GM10248 (cell line): ENCODE measurements at regions not wholly inside any gene's neighbourhood (a gene's known extent, or its start where the extent isn't known, plus 50 kb on each side); places are given as distances from the start of the nearest gene placed in this dataset.

Source experiments
- CTCF ChIA-PET: fragments of 300-600 bp; sonication (Branson Sonifier 250); formaldehyde crosslinking; extraction: SDS; loops from one replicate; lab custom pipeline; 2021; ENCODE audit warnings: antibody characterized with exemption; lab: Yijun Ruan, JAX
- POLR2A ChIA-PET: fragments of 350-650 bp; sonication (Branson Sonifier 250); formaldehyde crosslinking; extraction: SDS; loops from one replicate; lab custom pipeline; 2020; ENCODE audit warnings: antibody characterized with exemption; lab: Yijun Ruan, JAX
- DNase-seq: peaks from one replicate; pipeline ENCODE4 v3.0.0; 2012; ENCODE audit errors: extremely low spot score
- CTCF ChIP-seq: IDR thresholded peaks from 2 replicates; pipeline ENCODE4 v1.5.1; 2012; ENCODE audit warnings: mild to moderate bottlenecking, low read depth; ENCODE audit errors: extremely low read depth, missing control alignments, control extremely low read depth

- ChIA-PET CTCF (no interaction called here), POLR2A (no interaction called here)
- DNase-seq, result no peak
- TF ChIP-seq CTCF, result no peak
These were observed 381.5 kb upstream of the MPDZ start for GRCh38 chr9:13661014-13661413.

GRCh38 chr9:13651969-13652663 lies 372.6 kb upstream of the MPDZ start:
- TF ChIP-seq CTCF, result no peak
- POLR2A ChIA-PET, result no interaction called here
- CTCF ChIA-PET, result interaction anchor here (1.0 kb wide), 1 partner anchor 15 kb away, joined by 3 read pairs; no protein-coding TSS in a partner anchor
- DNase-seq, result no peak

- TF ChIP-seq CTCF, result no peak
- DNase-seq, result no peak
- ChIA-PET CTCF (no interaction called here), POLR2A (no interaction called here)
These were observed 372.0 kb upstream of the MPDZ start for GRCh38 chr9:13651526-13651925.

- CTCF ChIA-PET, result no interaction called here
- TF ChIP-seq CTCF, result no peak
- POLR2A ChIA-PET, result no interaction called here
- DNase-seq, result no peak
These were observed 369.2 kb upstream of the MPDZ start for GRCh38 chr9:13648676-13649075.

- TF ChIP-seq CTCF, result no peak
- POLR2A ChIA-PET, result no interaction called here
- CTCF ChIA-PET, result no interaction called here
- DNase-seq, result no peak
These were observed 368.6 kb upstream of the MPDZ start for GRCh38 chr9:13648068-13648467.

GRCh38 chr9:13646500-13647021 lies 367.1 kb upstream of the MPDZ start:
- no peak for TF ChIP-seq CTCF
- CTCF ChIA-PET, result no interaction called here
- no peak for DNase-seq
- POLR2A ChIA-PET, result no interaction called here
